GM12878 (cell line): ENCODE measurements at regions not wholly inside any gene's neighbourhood (a gene's known extent, or its start where the extent isn't known, plus 50 kb on each side); places are given as distances from the start of the nearest gene placed in this dataset.

Experiments
- ATAC-seq: fragments of 200-7000 bp; cut with Tn5 transposase; 3 replicates; pipeline ENCODE4 v1.9.1; 2020; ENCODE audit warnings: mild to moderate bottlenecking, moderate library complexity
- BruUV-seq: library from RNA; stranded (reverse); fragments of 400-500 nt; replicated peaks from 2 replicates; lab custom pipeline; 2021; lab: Mats Ljungman, UMichigan
- CTCF ChIA-PET: fragments of 300-600 bp; sonication (Branson Sonifier 250); formaldehyde crosslinking; extraction: SDS; loops from one replicate; lab custom pipeline; 2021; ENCODE audit warnings: inconsistent platforms; lab: Yijun Ruan, JAX
- POLR2A ChIA-PET: fragments of 350-600 bp; formaldehyde crosslinking; extraction: SDS; loops from one replicate; lab custom pipeline; 2021; ENCODE audit warnings: inconsistent platforms; lab: Charles Lee
- RAD21 ChIA-PET: fragments of 300-600 bp; sonication (Branson Sonifier 250); formaldehyde crosslinking; loops from one replicate; lab custom pipeline; 2023; ENCODE audit warnings: antibody characterized with exemption; ENCODE audit not compliant: unreplicated experiment; lab: Charles Lee
- SMC1A ChIA-PET: fragments of 300-600 bp; sonication (Branson Sonifier 250); formaldehyde crosslinking; loops from one replicate; lab custom pipeline; 2023; ENCODE audit not compliant: unreplicated experiment, uncharacterized antibody; lab: Charles Lee
- DNase-seq: peaks from one replicate; pipeline ENCODE4 v3.0.0-alpha.2; 2011; ENCODE audit warnings: low read depth, low spot score
- FAIRE-seq: peaks from 3 replicates; lab custom pipeline; 2011; peaks lifted over from hg19 to GRCh38; lab: Jason Lieb, UNC
- H2AFZ ChIP-seq: 2 replicates; pipeline ENCODE4 v1.6.0; 2011; ENCODE audit warnings: low read depth, low read length, control low read depth; ENCODE audit not compliant: control insufficient read depth
- H3K27ac ChIP-seq: 2 replicates; pipeline ENCODE4 v1.5.1; 2011; ENCODE audit warnings: control low read depth; ENCODE audit not compliant: control insufficient read depth, insufficient read depth
- H3K27me3 ChIP-seq, 2 experiments: replicated peaks in 1 of 2; 2 replicates each; pipeline versions ENCODE4 v1.6.0 to v1.6.1; 2011; ENCODE audit warnings: low read length in 1 of 2; ENCODE audit not compliant: control insufficient read depth in 2 of 2, insufficient read depth in 2 of 2
- H3K36me3 ChIP-seq, 2 experiments: 2 replicates each; pipeline ENCODE4 v1.5.1; 2011; ENCODE audit warnings: low read length in 1 of 2; ENCODE audit not compliant: control insufficient read depth in 2 of 2, insufficient read depth in 2 of 2
- H3K4me1 ChIP-seq: 2 replicates; pipeline ENCODE4 v1.6.1; 2011; ENCODE audit warnings: mild to moderate bottlenecking, low read length, moderate library complexity, mixed read lengths; ENCODE audit not compliant: control insufficient read depth, insufficient read depth
- H3K4me2 ChIP-seq: 2 replicates; pipeline ENCODE4 v1.6.0; 2011; ENCODE audit warnings: control low read depth; ENCODE audit not compliant: control insufficient read depth, insufficient read depth
- H3K4me3 ChIP-seq: fragments of 200-600 bp; sonication (generic); 2 replicates; pipeline ENCODE4 v1.5.1; 2016
- H3K79me2 ChIP-seq: 2 replicates; pipeline ENCODE4 v1.6.0; 2011; ENCODE audit warnings: low read length; ENCODE audit not compliant: control insufficient read depth, insufficient read depth
- H3K9ac ChIP-seq: 2 replicates; pipeline ENCODE4 v1.8.0; 2011; ENCODE audit warnings: low read length, control low read depth, mixed read lengths; ENCODE audit not compliant: control insufficient read depth, insufficient read depth
- H3K9me3 ChIP-seq: replicated peaks from 3 replicates; pipeline ENCODE4 v1.5.1; 2011; ENCODE audit warnings: mild to moderate bottlenecking, low read length; ENCODE audit not compliant: control insufficient read depth, insufficient read depth
- H4K20me1 ChIP-seq: 2 replicates; pipeline ENCODE4 v1.6.0; 2011; ENCODE audit not compliant: control insufficient read depth, insufficient read depth
- CREM ChIP-seq: IDR thresholded peaks from 2 replicates; pipeline ENCODE4 v1.6.1; 2014; ENCODE audit warnings: antibody characterized with exemption, low read depth
- CTCF ChIP-seq, 3 experiments: IDR thresholded peaks in 2 of 3; conservative IDR thresholded peaks in 1 of 3; 2 replicates each; pipeline ENCODE4 v1.5.1; 2011; ENCODE audit warnings: low read depth in 3 of 3, low read length in 3 of 3, mild to moderate bottlenecking in 3 of 3, control low read depth in 2 of 3, moderate library complexity in 2 of 3, inconsistent platforms in 1 of 3, mixed read lengths in 1 of 3; ENCODE audit not compliant: control insufficient read depth in 2 of 3, insufficient read depth in 1 of 3; ENCODE audit errors: extremely low read depth in 1 of 3
- E2F8 ChIP-seq: fragments of 450-650 bp; IDR thresholded peaks from 2 replicates; pipeline ENCODE4 v1.6.1; 2018; ENCODE audit warnings: mild to moderate bottlenecking, low read depth, moderate library complexity; ENCODE audit not compliant: partially characterized antibody
- KAT2A ChIP-seq: conservative IDR thresholded peaks from 2 replicates; pipeline ENCODE4 v1.6.1; 2011; ENCODE audit warnings: low read depth, low read length; ENCODE audit not compliant: control insufficient read depth
- RELA ChIP-seq: fragments of 450-650 bp; IDR thresholded peaks from 2 replicates; pipeline ENCODE4 v1.8.0; 2014; ENCODE audit warnings: borderline replicate concordance; ENCODE audit not compliant: partially characterized antibody
- RELB ChIP-seq: fragments of 450-650 bp; IDR thresholded peaks from 2 replicates; pipeline ENCODE4 v1.6.1; 2017; ENCODE audit warnings: low read depth, mild to moderate bottlenecking, moderate library complexity
- SUPT20H ChIP-seq: IDR thresholded peaks from 2 replicates; pipeline ENCODE4 v1.6.1; 2011; ENCODE audit warnings: low read depth, mild to moderate bottlenecking, low read length, moderate library complexity, borderline replicate concordance; ENCODE audit not compliant: control insufficient read depth
- TCF7 ChIP-seq: IDR thresholded peaks from 2 replicates; pipeline ENCODE4 v1.6.1; 2014; ENCODE audit warnings: antibody characterized with exemption, borderline replicate concordance
- ZNF687 ChIP-seq: fragments of 450-650 bp; IDR thresholded peaks from 2 replicates; pipeline ENCODE4 v1.6.1; 2017; ENCODE audit warnings: mild to moderate bottlenecking, moderate library complexity
- WGBS: methylation state at CpG from one replicate; pipeline ENCODE4 v1.1.6; 2016; ENCODE audit warnings: low lambda C conversion rate; ENCODE audit not compliant: insufficient replicate concordance, insufficient coverage; ENCODE audit errors: missing lambda C conversion rate; 5-methylcytosine and 5-hydroxymethylcytosine counted together
- in situ Hi-C: fragments of 300-500 bp; cut with MboI; formaldehyde crosslinking; loops from 9 replicates; pipeline ENCODE4 v1.14.3; 2018; ENCODE audit warnings: mixed read lengths
- intact Hi-C: fragments of 100-400 bp; cut with micrococcal nuclease; formaldehyde crosslinking; loops from one replicate; pipeline ENCODE4 v1.14.2; 2022; ENCODE audit not compliant: unreplicated experiment
- TF ChIP-seq, protein P1 (sequence below): fragments of 150-350 bp; IDR thresholded peaks from 2 replicates; pipeline ENCODE4 v1.6.1; 2014; ENCODE audit warnings: mild to moderate bottlenecking, low read depth, low read length

DNA sequence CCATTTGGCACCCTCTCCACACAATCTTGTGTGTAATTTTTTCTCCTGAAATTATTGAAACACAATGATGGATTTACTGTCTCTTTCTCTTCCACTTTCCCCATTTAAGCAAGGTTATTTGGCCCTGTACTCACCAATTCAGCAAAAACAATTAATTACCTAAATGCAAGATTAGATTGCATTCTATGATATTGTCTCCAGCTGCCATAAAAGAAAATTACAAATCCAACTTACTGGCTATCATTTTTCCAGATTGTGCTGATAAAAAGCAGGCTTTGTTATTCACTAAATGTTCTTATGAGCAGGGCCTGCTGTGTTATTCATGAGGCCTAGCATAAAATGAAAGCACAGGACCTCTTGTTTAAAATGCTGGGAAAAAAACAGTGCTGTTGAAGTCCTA, 95.8 kb upstream of the IRAK1BP1 start (continued):
- TF ChIP-seq, protein P1, sequence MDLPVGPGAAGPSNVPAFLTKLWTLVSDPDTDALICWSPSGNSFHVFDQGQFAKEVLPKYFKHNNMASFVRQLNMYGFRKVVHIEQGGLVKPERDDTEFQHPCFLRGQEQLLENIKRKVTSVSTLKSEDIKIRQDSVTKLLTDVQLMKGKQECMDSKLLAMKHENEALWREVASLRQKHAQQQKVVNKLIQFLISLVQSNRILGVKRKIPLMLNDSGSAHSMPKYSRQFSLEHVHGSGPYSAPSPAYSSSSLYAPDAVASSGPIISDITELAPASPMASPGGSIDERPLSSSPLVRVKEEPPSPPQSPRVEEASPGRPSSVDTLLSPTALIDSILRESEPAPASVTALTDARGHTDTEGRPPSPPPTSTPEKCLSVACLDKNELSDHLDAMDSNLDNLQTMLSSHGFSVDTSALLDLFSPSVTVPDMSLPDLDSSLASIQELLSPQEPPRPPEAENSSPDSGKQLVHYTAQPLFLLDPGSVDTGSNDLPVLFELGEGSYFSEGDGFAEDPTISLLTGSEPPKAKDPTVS = no peak
- no peak for TF ChIP-seq KAT2A
- no peak for TF ChIP-seq CREM

DNA sequence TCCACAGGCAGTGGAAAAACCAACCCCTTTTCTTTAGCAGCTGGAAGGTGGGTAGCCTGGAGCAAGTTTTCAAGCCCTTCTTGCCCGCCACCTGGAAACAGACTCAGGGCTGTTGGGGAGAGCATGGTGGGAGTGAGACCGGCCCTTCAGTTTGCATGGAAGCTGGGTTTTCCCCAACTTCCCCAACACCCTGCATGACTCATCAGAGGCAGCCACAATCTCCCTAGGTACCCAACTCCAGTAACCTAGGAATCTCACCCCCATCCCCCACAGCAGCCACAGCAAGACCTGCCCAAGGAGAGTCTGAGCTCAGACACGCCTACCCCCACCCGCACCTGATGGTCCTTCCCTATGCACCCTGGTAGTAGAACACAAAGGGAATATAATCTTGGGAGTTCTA, 86.3 kb upstream of the IRAK1BP1 start:
- H3K4me3 ChIP-seq = no peak overlapping the region
- H3K36me3 ChIP-seq = no peaks in the 10 kb centered on the region
- ChIA-PET RAD21 (no interaction called here), SMC1A (no interaction called here), POLR2A (no interaction called here), CTCF (interaction anchor here (0.6 to 1.5 kb wide), 2 partner anchors 343 to 756 kb away, joined by 3 read pairs; partner anchors contain the start of gene LCA5)
- no peaks in the 10 kb centered on the region for H3K79me2 ChIP-seq
- no peak overlapping the region for H3K9ac ChIP-seq
- no peaks in the 10 kb centered on the region for H3K4me1 ChIP-seq
- WGBS = 41% methylated on average over 4 of the region's 4 CpGs
- no TSS peak for BruUV-seq
- no peak overlapping the region for H3K27ac ChIP-seq
- no peaks in the 10 kb centered on the region for H3K9me3 ChIP-seq
- DNase-seq = no peak
- in situ Hi-C loops (no loop called here), intact Hi-C loops (no loop called here)
- H2AFZ ChIP-seq = no peak overlapping the region
- no peak for ATAC-seq
- TF ChIP-seq RELA = no peak
- no peak for TF ChIP-seq RELB
- TF ChIP-seq E2F8 = no peak
- no peak for TF ChIP-seq SUPT20H
- no peak for TF ChIP-seq TCF7
- TF ChIP-seq CTCF (IDR thresholded peaks at IDR 0.05 in 2 of 3, conservative IDR thresholded peaks at IDR 0.05 in 1 of 3; ENCODE audit: control insufficient read depth in 2 of 3, extremely low read depth in 1 of 3, insufficient read depth in 1 of 3, low read depth in 3 of 3, low read length in 3 of 3) = no peak
- no peak for TF ChIP-seq ZNF687
- FAIRE-seq = no peak
- H4K20me1 ChIP-seq = no peaks in the 10 kb centered on the region
- H3K4me2 ChIP-seq = no peak overlapping the region
- H3K27me3 ChIP-seq = no peaks in the 10 kb centered on the region
